PFSK-1 (cell line): ENCODE measurements at regions not wholly inside any gene's neighbourhood (a gene's known extent, or its start where the extent isn't known, plus 50 kb on each side); places are given as distances from the start of the nearest gene placed in this dataset.

Source experiments
- FOXP2 ChIP-seq: optimal IDR thresholded peaks from 2 replicates; pipeline ENCODE3; 2011; ENCODE audit warnings: borderline replicate concordance, control low read depth, inconsistent platforms; ENCODE audit not compliant: insufficient read depth; ENCODE audit errors: extremely low read length, extremely low read depth
- POLR2AphosphoS5 ChIP-seq: IDR thresholded peaks from 2 replicates; pipeline ENCODE4 v1.6.1; 2012; ENCODE audit warnings: low read depth, mild to moderate bottlenecking, control low read depth, low read length, moderate library complexity
- SIN3A ChIP-seq: IDR thresholded peaks from 2 replicates; pipeline ENCODE4 v1.6.1; 2012; ENCODE audit warnings: mild to moderate bottlenecking, low read length, moderate library complexity, borderline replicate concordance; ENCODE audit not compliant: insufficient read depth
- TAF1 ChIP-seq: IDR thresholded peaks from 2 replicates; pipeline ENCODE4 v1.6.1; 2012; ENCODE audit warnings: low read length, control low read depth, borderline replicate concordance; ENCODE audit not compliant: insufficient read depth
- TF ChIP-seq, protein P1 (sequence below), 2 experiments: IDR thresholded peaks; 2 replicates each; pipeline versions ENCODE4 v1.6.1 to v1.8.0; 2011 to 2012; ENCODE audit warnings: low read depth in 2 of 2, low read length in 2 of 2, control low read depth in 1 of 2, inconsistent platforms in 1 of 2, mild to moderate bottlenecking in 1 of 2, moderate library complexity in 1 of 2; ENCODE audit not compliant: insufficient read depth in 1 of 2

DNA sequence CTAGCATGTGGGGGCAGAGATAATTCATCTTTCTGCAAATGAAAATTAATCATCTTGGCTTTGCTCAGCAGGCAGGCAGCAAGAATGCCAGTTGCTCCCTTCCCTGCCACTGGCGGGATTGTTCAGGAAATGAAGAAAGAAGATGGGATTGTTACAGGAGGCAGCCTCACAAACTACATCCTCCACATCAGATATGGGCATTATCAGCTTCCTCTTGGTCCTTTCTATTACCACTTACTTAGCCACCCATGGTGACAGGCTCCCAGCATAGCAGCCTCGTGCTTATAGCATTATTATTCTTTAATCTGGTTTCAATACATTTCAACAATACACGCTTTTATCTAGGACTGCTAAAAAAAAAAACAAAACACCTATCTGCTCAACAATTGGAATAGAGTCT is 461.6 kb upstream of the ISX start:
- TF ChIP-seq POLR2AphosphoS5, result no peak

DNA sequence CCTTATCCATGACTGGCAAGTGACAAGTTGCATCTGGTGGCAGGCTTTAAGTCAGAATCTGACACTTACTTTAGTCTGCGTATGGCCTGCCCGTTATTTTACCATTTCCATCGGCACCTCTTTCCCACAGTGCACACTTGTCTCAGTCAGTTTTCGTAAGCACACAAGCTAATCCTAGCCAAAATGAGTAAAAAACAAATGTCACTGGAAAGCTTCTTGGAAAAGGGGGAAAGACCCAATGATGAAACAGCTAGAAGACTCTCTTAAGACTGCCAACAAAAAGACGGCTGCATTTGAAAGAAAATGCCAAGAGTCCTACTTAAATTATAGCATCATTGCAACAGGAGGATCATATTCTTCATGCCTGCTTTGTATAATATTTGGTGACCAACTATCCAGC is 457.9 kb upstream of the ISX start:
- TF ChIP-seq, protein P1, sequence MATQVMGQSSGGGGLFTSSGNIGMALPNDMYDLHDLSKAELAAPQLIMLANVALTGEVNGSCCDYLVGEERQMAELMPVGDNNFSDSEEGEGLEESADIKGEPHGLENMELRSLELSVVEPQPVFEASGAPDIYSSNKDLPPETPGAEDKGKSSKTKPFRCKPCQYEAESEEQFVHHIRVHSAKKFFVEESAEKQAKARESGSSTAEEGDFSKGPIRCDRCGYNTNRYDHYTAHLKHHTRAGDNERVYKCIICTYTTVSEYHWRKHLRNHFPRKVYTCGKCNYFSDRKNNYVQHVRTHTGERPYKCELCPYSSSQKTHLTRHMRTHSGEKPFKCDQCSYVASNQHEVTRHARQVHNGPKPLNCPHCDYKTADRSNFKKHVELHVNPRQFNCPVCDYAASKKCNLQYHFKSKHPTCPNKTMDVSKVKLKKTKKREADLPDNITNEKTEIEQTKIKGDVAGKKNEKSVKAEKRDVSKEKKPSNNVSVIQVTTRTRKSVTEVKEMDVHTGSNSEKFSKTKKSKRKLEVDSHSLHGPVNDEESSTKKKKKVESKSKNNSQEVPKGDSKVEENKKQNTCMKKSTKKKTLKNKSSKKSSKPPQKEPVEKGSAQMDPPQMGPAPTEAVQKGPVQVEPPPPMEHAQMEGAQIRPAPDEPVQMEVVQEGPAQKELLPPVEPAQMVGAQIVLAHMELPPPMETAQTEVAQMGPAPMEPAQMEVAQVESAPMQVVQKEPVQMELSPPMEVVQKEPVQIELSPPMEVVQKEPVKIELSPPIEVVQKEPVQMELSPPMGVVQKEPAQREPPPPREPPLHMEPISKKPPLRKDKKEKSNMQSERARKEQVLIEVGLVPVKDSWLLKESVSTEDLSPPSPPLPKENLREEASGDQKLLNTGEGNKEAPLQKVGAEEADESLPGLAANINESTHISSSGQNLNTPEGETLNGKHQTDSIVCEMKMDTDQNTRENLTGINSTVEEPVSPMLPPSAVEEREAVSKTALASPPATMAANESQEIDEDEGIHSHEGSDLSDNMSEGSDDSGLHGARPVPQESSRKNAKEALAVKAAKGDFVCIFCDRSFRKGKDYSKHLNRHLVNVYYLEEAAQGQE (IDR thresholded peaks at IDR 0.05; ENCODE audit: insufficient read depth in 1 of 2, low read depth in 2 of 2, low read length in 2 of 2), result no peak
- no peak for TF ChIP-seq SIN3A
- TF ChIP-seq FOXP2, result no peak
- TF ChIP-seq TAF1, result no peak
- no peak for TF ChIP-seq POLR2AphosphoS5

DNA sequence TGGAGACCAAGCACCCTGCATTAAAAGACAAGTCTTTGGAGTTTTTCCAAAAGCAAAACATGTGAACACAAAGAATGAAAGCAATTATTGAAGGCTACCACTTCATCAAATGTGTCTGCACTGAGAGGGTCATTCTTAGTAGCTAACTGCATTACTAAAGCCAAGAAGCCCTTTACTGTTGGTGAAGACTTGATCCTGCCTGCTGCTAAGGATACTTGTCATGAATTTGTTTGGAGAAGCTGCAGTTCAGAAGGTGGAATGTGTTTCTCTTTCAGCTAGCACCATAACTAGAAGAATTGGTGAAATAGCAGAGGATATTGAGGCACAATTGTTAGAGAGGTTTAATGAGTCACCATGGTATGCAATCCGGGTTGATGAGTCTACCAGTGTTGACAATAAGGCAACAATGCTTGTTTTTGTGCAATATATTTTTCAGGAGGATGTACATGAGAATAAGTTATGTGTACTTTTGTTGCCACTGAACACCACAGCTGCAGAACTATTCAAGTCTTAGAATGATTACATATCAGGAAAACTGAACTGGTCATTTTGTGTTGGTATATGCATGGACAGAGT is 457.3 kb upstream of the ISX start:
- no peak for TF ChIP-seq TAF1
- no peak for TF ChIP-seq SIN3A
- TF ChIP-seq POLR2AphosphoS5, result no peak
- no peak for TF ChIP-seq FOXP2

DNA sequence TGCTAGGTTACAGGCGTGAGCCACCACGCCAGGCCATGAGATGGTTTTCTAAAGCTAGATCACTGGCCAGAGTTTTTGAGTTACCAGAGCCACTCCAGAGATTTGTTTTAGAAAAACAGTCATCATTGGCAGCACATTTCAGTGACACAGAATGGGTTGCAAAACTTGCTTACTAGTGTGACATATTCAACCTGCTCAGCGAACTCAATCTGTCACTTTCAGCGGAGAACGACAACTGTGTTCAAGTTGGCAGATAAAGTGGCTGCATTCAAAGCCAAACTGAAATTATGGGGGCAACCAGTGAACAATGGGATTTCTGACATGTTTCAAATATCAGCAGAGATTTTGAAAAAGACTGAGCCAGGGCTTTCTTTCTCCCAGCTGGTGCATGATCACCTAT is 456.3 kb upstream of the ISX start:
- TF ChIP-seq POLR2AphosphoS5 (no peak), FOXP2 (no peak), SIN3A (no peak), TAF1 (no peak)
- TF ChIP-seq, protein P1 (IDR thresholded peaks at IDR 0.05; ENCODE audit: insufficient read depth in 1 of 2, low read depth in 2 of 2, low read length in 2 of 2), result no peak

DNA sequence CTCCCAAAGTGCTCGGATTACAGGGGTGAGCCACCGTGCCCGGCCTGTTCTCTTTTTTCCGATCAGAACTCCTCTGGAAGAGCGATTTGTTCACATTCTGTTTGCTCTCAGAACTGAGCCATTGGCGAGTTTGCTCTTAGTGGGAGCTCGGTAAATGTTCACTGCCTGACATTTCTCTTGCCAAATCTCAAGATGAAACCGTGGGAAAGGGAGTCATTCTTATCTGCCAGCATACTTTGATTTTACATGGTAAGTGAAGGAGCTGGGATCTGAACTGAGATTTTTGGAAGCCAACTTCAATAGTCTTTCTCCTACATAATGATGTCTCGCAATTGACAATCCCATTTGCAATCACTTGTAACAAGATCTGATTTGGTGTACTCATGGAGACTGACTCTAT is 445.8 kb upstream of the ISX start:
- TF ChIP-seq POLR2AphosphoS5 (no peak), FOXP2 (no peak), TAF1 (no peak), SIN3A (no peak)
- TF ChIP-seq, protein P1 (IDR thresholded peaks at IDR 0.05; ENCODE audit: insufficient read depth in 1 of 2, low read depth in 2 of 2, low read length in 2 of 2), result no peak

DNA sequence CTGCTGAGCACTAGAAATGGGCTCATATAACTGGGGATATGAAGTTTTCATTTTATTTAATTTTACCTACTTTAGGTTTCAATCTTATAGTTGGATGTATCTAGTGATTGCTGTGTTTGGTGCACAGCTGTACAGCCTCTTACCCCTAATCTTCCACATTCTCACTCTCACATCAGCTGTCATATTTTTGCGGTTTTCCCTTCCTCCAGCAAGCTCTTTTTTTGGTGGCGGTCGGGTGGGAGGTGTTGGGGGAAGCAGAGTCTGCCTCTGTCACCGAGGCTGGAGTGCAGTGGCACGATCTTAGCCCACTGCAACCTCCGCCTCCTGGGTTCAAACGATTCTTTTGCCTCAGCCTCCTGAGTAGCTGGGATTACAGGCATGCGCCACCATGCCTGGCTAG is 445.1 kb upstream of the ISX start:
- TF ChIP-seq TAF1, result no peak
- TF ChIP-seq POLR2AphosphoS5, result no peak
- TF ChIP-seq, protein P1 (IDR thresholded peaks at IDR 0.05; ENCODE audit: insufficient read depth in 1 of 2, low read depth in 2 of 2, low read length in 2 of 2), result no peak
- TF ChIP-seq SIN3A, result no peak
- TF ChIP-seq FOXP2, result no peak
